Trophoblast cell (in vitro differentiated cells and primary cell): ENCODE measurements at regions not wholly inside any gene's neighbourhood (a gene's known extent, or its start where the extent isn't known, plus 50 kb on each side); places are given as distances from the start of the nearest gene placed in this dataset.
A peak's percentile ranks its signal among the peaks of the same experiment; 100 is the strongest.

ENCODE experiments used
- DNase-seq, 2 donors: peaks; one replicate each; pipeline ENCODE4 v3.0.0-alpha.2; 2016
- H2AFZ ChIP-seq: 2 replicates; pipeline ENCODE4 v1.6.1; 2013; ENCODE audit warnings: low read length, moderate library complexity, mild to moderate bottlenecking; ENCODE audit not compliant: insufficient read depth, poor library complexity
- H2AK5ac ChIP-seq: 2 replicates; pipeline ENCODE4 v1.6.1; 2013; ENCODE audit warnings: mild to moderate bottlenecking, low read length
- H2BK120ac ChIP-seq: 2 replicates; pipeline ENCODE4 v1.6.1; 2013; ENCODE audit warnings: low read length, mild to moderate bottlenecking, moderate library complexity; ENCODE audit not compliant: insufficient read depth, poor library complexity
- H2BK12ac ChIP-seq: 2 replicates; pipeline ENCODE4 v1.6.1; 2013; ENCODE audit warnings: mild to moderate bottlenecking, low read length, moderate library complexity
- H2BK5ac ChIP-seq: 2 replicates; pipeline ENCODE4 v1.6.1; 2013; ENCODE audit warnings: low read length, low read depth, moderate library complexity, mild to moderate bottlenecking; ENCODE audit not compliant: poor library complexity
- H3K14ac ChIP-seq: 2 replicates; pipeline ENCODE4 v1.6.1; 2013; ENCODE audit warnings: mild to moderate bottlenecking, low read length
- H3K18ac ChIP-seq: 2 replicates; pipeline ENCODE4 v1.6.1; 2013; ENCODE audit warnings: mild to moderate bottlenecking, low read length
- H3K23ac ChIP-seq: 2 replicates; pipeline ENCODE4 v1.6.1; 2013; ENCODE audit warnings: low read length
- H3K27ac ChIP-seq: 2 replicates; pipeline ENCODE4 v1.5.1; 2013; ENCODE audit warnings: low read depth, mild to moderate bottlenecking, inconsistent platforms, low read length, moderate library complexity
- H3K27me3 ChIP-seq: 2 replicates; pipeline ENCODE4 v1.6.1; 2013; ENCODE audit warnings: inconsistent platforms, mild to moderate bottlenecking, low read length, moderate library complexity; ENCODE audit not compliant: insufficient read depth
- H3K36me3 ChIP-seq, 2 experiments: 1 replicate in 1 of 2; 2 replicates in 1 of 2; pipeline ENCODE4 v1.6.1; 2013; ENCODE audit warnings: low read length in 2 of 2, mild to moderate bottlenecking in 2 of 2, moderate library complexity in 1 of 2; ENCODE audit not compliant: insufficient read depth in 2 of 2, control insufficient read depth in 1 of 2
- H3K4ac ChIP-seq: 2 replicates; pipeline ENCODE4 v1.6.1; 2013; ENCODE audit warnings: low read depth, mild to moderate bottlenecking, low read length, moderate library complexity
- H3K4me1 ChIP-seq, 2 experiments: 1 replicate in 1 of 2; 2 replicates in 1 of 2; pipeline ENCODE4 v1.6.1; 2013; ENCODE audit warnings: low read length in 2 of 2, mild to moderate bottlenecking in 2 of 2, moderate library complexity in 1 of 2; ENCODE audit not compliant: insufficient read depth in 2 of 2, control insufficient read depth in 1 of 2
- H3K4me2 ChIP-seq: 2 replicates; pipeline ENCODE4 v1.6.1; 2013; ENCODE audit warnings: inconsistent platforms, mild to moderate bottlenecking, low read length, moderate library complexity
- H3K4me3 ChIP-seq: 2 replicates; pipeline ENCODE4 v1.5.1; 2013; ENCODE audit warnings: mild to moderate bottlenecking, low read depth, low read length, inconsistent platforms
- H3K79me1 ChIP-seq: one replicate; pipeline ENCODE4 v1.6.1; 2013; ENCODE audit warnings: low read length
- H3K79me2 ChIP-seq: 2 replicates; pipeline ENCODE4 v1.6.1; 2013; ENCODE audit warnings: low read length, mild to moderate bottlenecking; ENCODE audit not compliant: control insufficient read depth, insufficient read depth, poor library complexity
- H3K9ac ChIP-seq: 2 replicates; pipeline ENCODE4 v1.6.1; 2013; ENCODE audit warnings: mild to moderate bottlenecking, low read length
- H3K9me3 ChIP-seq: 2 replicates; pipeline ENCODE4 v1.6.1; 2013; ENCODE audit warnings: low read depth, mild to moderate bottlenecking, control low read depth, inconsistent platforms, low read length; ENCODE audit not compliant: insufficient read depth
- H4K12ac ChIP-seq: 2 replicates; pipeline ENCODE4 v1.6.1; 2013; ENCODE audit warnings: low read depth, mild to moderate bottlenecking, low read length, moderate library complexity
- H4K8ac ChIP-seq: 2 replicates; pipeline ENCODE4 v1.6.1; 2013; ENCODE audit warnings: low read depth, mild to moderate bottlenecking, low read length, moderate library complexity
- H4K91ac ChIP-seq: one replicate; pipeline ENCODE4 v1.6.1; 2013; ENCODE audit warnings: low read depth, mild to moderate bottlenecking, low read length, moderate library complexity
- WGBS: extraction: QIAGEN DNeasy Blood & Tissue Kit; methylation state at CpG from one replicate; pipeline ENCODE4 v1.1.7; 2013; ENCODE audit warnings: missing lambda C conversion rate; ENCODE audit not compliant: insufficient read length, insufficient coverage; ENCODE audit errors: extremely low coverage; 5-methylcytosine and 5-hydroxymethylcytosine counted together

- Histone ChIP-seq H2BK120ac (no peak overlapping the region), H3K4me3 (no peak overlapping the region), H4K12ac (no peak overlapping the region), H3K9me3 (peaks cover 2% of the 10 kb centered on the region), H4K91ac (no peak overlapping the region), H3K79me2 (no peaks in the 10 kb centered on the region), H3K27ac (no peak overlapping the region), H3K79me1 (no peaks in the 10 kb centered on the region), H3K23ac (no peak overlapping the region), H2AK5ac (no peak overlapping the region), H3K4me2 (no peak overlapping the region), H3K36me3 (no peaks in the 10 kb centered on the region), H2BK5ac (no peak overlapping the region), H2BK12ac (no peak overlapping the region), H3K4me1 (peaks cover 0 to 5% of the 10 kb centered on the region in 2 experiments), H3K4ac (no peak overlapping the region), H2AFZ (no peak overlapping the region), H3K18ac (no peak overlapping the region), H3K27me3 (no peaks in the 10 kb centered on the region), H3K9ac (no peak overlapping the region), H3K14ac (no peak overlapping the region), H4K8ac (no peak overlapping the region)
- DNase-seq = no peak
- WGBS = no CpG with 5 or more reads among the region's 2 CpGs
Observed at GRCh38 chr10:2987185-2987768, 80.1 kb upstream of the PFKP start.

- Histone ChIP-seq H3K36me3 (no peaks in the 10 kb centered on the region), H3K27me3 (no peaks in the 10 kb centered on the region), H3K79me2 (no peaks in the 10 kb centered on the region), H3K9ac (no peak overlapping the region), H2BK12ac (no peak overlapping the region), H3K4ac (no peak overlapping the region), H3K14ac (no peak overlapping the region), H3K4me3 (no peak overlapping the region), H3K23ac (no peak overlapping the region), H3K79me1 (no peaks in the 10 kb centered on the region), H3K4me1 (peaks cover 0 to 7% of the 10 kb centered on the region in 2 experiments), H2AFZ (no peak overlapping the region), H4K12ac (no peak overlapping the region), H2BK120ac (no peak overlapping the region), H2BK5ac (no peak overlapping the region), H4K91ac (no peak overlapping the region), H3K27ac (no peak overlapping the region), H3K9me3 (peaks cover 2% of the 10 kb centered on the region), H2AK5ac (no peak overlapping the region), H3K4me2 (no peak overlapping the region), H3K18ac (no peak overlapping the region), H4K8ac (no peak overlapping the region)
- WGBS = no CpG with 5 or more reads among the region's 11 CpGs
- no peak for DNase-seq
Observed at GRCh38 chr10:2986391-2986801, 81.0 kb upstream of the PFKP start.

GRCh38 chr10:2985729-2986232, 81.6 kb upstream of the PFKP start:
- Histone ChIP-seq H3K18ac (no peak overlapping the region), H3K4me1 (peaks cover 2 to 9% of the 10 kb centered on the region in 2 experiments), H3K79me2 (no peaks in the 10 kb centered on the region), H4K91ac (no peak overlapping the region), H3K4me2 (no peak overlapping the region), H3K79me1 (peaks cover 2% of the 10 kb centered on the region), H3K4ac (no peak overlapping the region), H3K27me3 (no peaks in the 10 kb centered on the region), H3K9me3 (peaks cover 2% of the 10 kb centered on the region), H2BK120ac (no peak overlapping the region), H3K14ac (no peak overlapping the region), H2AFZ (no peak overlapping the region), H4K8ac (no peak overlapping the region), H3K23ac (no peak overlapping the region), H3K36me3 (no peaks in the 10 kb centered on the region), H3K9ac (no peak overlapping the region), H4K12ac (no peak overlapping the region), H2AK5ac (no peak overlapping the region), H2BK5ac (no peak overlapping the region), H3K4me3 (no peak overlapping the region), H3K27ac (no peak overlapping the region), H2BK12ac (no peak overlapping the region)
- peak in 1 of 2 donors; percentile 12 for DNase-seq
- WGBS = no CpG with 5 or more reads among the region's 11 CpGs

GRCh38 chr10:2984682-2985081, 82.7 kb upstream of the PFKP start:
- Histone ChIP-seq H4K91ac (no peak overlapping the region), H3K79me2 (no peaks in the 10 kb centered on the region), H3K4me1 (peaks cover 2 to 12% of the 10 kb centered on the region in 2 experiments), H4K12ac (no peak overlapping the region), H2BK120ac (no peak overlapping the region), H3K4ac (no peak overlapping the region), H2AK5ac (no peak overlapping the region), H2BK12ac (no peak overlapping the region), H3K79me1 (peaks cover 2% of the 10 kb centered on the region), H3K27ac (no peak overlapping the region), H3K4me3 (no peak overlapping the region), H3K18ac (no peak overlapping the region), H2AFZ (no peak overlapping the region), H3K9me3 (peaks cover 2% of the 10 kb centered on the region), H3K27me3 (no peaks in the 10 kb centered on the region), H2BK5ac (no peak overlapping the region), H3K36me3 (no peaks in the 10 kb centered on the region), H3K23ac (no peak overlapping the region), H3K9ac (no peak overlapping the region), H4K8ac (no peak overlapping the region), H3K14ac (no peak overlapping the region), H3K4me2 (no peak overlapping the region)
- DNase-seq = no peak
- no CpG with 5 or more reads among the region's 10 CpGs for WGBS
